ENCODE measurements at regions not wholly inside any gene's neighbourhood (a gene's known extent, or its start where the extent isn't known, plus 50 kb on each side); places are given as distances from the start of the nearest gene placed in this dataset.

DNA sequence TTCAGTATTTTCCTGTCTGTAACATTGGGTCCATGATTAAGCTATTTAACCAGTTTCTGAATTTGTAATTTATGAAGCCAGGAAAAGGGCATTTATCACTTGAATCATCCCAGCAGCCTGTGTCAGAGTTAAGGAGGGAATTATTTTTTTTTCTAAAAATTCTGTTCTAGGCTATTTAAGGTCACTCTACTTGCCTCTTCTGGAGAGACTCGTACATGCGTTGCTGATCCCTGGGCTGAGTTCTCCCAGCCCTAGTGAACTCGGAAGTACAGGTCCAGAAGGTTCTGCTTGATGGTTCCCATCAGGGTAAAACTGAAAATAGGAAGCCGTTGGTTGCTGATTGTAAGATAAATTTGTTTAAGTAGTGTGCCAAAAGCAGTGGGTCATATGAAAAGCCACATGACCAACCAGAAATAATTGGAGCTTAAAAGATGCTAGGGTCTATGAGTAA is 90.7 kb downstream of the GPR88 start:
- Histone ChIP-seq H3K4me3 (ENCODE audit: low read length) (no peak overlapping the region), H3K27me3 (ENCODE audit: low read length) (no peaks in the 10 kb centered on the region), H3K79me2 (ENCODE audit: low read length) (no peaks in the 10 kb centered on the region), H3K9ac (ENCODE audit: low read length) (no peak overlapping the region), H3K4me1 (ENCODE audit: insufficient read depth, low read length) (peaks cover 80% of the 10 kb centered on the region), H2AFZ (ENCODE audit: low read length) (no peak overlapping the region), H3K9me3 (ENCODE audit: low read length) (no peaks in the 10 kb centered on the region), H3K9me2 (replicated peaks; ENCODE audit: low read length) (no peaks in the 10 kb centered on the region), H3K36me3 (ENCODE audit: low read depth, low read length) (no peaks in the 10 kb centered on the region), H3K27ac (ENCODE audit: low read length) (peak overlapping the region; percentile 90), H3F3A (ENCODE audit: low read length, unreplicated experiment) (peaks cover 12% of the 10 kb centered on the region), H4K20me1 (ENCODE audit: low read length) (no peaks in the 10 kb centered on the region), H3K4me2 (ENCODE audit: low read length) (no peak overlapping the region)
- ATAC-seq (no peak), DNase-seq (no peak)
- ChIA-PET CTCF (no interaction called here), POLR2A (ENCODE audit: unreplicated experiment) (no interaction called here)
- no TSS peak for BruUV-seq (replicated peaks)
- TF ChIP-seq, protein P1, sequence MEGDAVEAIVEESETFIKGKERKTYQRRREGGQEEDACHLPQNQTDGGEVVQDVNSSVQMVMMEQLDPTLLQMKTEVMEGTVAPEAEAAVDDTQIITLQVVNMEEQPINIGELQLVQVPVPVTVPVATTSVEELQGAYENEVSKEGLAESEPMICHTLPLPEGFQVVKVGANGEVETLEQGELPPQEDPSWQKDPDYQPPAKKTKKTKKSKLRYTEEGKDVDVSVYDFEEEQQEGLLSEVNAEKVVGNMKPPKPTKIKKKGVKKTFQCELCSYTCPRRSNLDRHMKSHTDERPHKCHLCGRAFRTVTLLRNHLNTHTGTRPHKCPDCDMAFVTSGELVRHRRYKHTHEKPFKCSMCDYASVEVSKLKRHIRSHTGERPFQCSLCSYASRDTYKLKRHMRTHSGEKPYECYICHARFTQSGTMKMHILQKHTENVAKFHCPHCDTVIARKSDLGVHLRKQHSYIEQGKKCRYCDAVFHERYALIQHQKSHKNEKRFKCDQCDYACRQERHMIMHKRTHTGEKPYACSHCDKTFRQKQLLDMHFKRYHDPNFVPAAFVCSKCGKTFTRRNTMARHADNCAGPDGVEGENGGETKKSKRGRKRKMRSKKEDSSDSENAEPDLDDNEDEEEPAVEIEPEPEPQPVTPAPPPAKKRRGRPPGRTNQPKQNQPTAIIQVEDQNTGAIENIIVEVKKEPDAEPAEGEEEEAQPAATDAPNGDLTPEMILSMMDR (conservative IDR thresholded peaks at IDR 0.05; ENCODE audit: low read depth, low read length): no peak
- TF ChIP-seq EZH2 (IDR thresholded peaks at IDR 0.05; ENCODE audit: low read length, unreplicated experiment): no peak
- TF ChIP-seq EZH2phosphoT487 (IDR thresholded peaks at IDR 0.05; ENCODE audit: borderline replicate concordance, low read length): no peak
- intact Hi-C loops (cut with micrococcal nuclease): no loop called here

DNA sequence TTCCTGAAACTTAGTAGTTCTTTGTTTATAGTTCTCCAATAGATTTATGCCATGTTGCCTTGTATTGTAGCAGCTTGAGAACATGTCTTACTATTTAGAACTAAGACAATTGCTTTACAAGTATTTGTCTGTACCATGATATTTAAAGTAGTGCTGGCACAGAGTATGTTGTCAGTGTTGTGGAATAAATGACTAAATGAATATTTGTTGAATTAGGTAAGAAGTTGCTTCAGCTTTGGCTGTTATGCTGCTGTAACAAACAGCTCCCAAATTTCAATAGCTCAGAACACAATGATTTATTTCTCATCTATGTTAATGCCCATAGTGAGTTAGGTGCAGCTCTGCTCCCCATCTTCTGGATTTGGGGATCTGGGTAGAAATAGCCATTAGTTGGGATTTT is 90.2 kb upstream of the VCAM1 start:
- Histone ChIP-seq H3K4me1 (ENCODE audit: insufficient read depth, low read length) (peaks cover 72% of the 10 kb centered on the region), H4K20me1 (ENCODE audit: low read length) (no peaks in the 10 kb centered on the region), H3K27ac (ENCODE audit: low read length) (0 out of 2 replicates have a peak overlapping the region, but pooled peaks have one; percentile 1), H3K36me3 (ENCODE audit: low read depth, low read length) (no peaks in the 10 kb centered on the region), H3K9me3 (ENCODE audit: low read length) (no peaks in the 10 kb centered on the region), H3K4me2 (ENCODE audit: low read length) (peak overlapping the region; percentile 9; the same call in 1 of the 2 replicates), H3K4me3 (ENCODE audit: low read length) (no peak overlapping the region), H3K79me2 (ENCODE audit: low read length) (no peaks in the 10 kb centered on the region), H3K27me3 (ENCODE audit: low read length) (no peaks in the 10 kb centered on the region), H3K9me2 (replicated peaks; ENCODE audit: low read length) (no peaks in the 10 kb centered on the region), H2AFZ (ENCODE audit: low read length) (no peak overlapping the region), H3F3A (ENCODE audit: low read length, unreplicated experiment) (peaks cover 10% of the 10 kb centered on the region), H3K9ac (ENCODE audit: low read length) (no peak overlapping the region)
- TF ChIP-seq EZH2 (IDR thresholded peaks at IDR 0.05; ENCODE audit: low read length, unreplicated experiment) (no peak), EZH2phosphoT487 (IDR thresholded peaks at IDR 0.05; ENCODE audit: borderline replicate concordance, low read length) (no peak)
- TF ChIP-seq, protein P1 (conservative IDR thresholded peaks at IDR 0.05; ENCODE audit: low read depth, low read length): no peak
- CTCF ChIA-PET: no interaction called here
- intact Hi-C loops (cut with micrococcal nuclease): no loop called here
- BruUV-seq (replicated peaks): no TSS peak
- ATAC-seq (no peak), DNase-seq (peak; percentile 48)
- POLR2A ChIA-PET (ENCODE audit: unreplicated experiment): no interaction called here

DNA sequence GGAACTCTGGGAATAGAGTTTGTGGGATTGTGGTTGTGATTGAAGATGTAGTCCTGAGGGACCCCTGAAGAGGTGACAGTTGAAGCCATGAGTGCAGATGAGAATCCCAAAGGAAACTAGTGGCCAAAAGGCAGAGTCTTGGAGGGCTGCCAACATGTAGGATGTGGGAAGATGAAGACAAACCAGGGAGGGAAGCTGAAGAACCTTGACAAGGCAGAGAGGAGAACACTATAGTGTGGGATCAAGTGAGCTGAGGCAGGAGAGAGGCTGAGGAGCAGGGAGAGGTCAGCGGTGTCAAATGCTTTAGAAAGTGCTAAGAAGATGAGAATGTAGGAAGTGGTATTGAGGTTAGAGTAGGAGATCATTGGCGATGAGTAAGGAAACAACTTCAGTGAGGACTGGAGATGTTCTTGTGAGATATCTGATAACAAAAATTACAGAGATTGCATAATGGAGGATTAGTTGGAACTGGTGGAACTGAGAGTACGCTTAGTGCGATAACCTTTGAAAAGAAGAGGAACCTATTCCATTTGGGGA is 88.5 kb upstream of the VCAM1 start:
- H3K9ac ChIP-seq (ENCODE audit: low read length): no peak overlapping the region
- intact Hi-C loops (cut with micrococcal nuclease): no loop called here
- TF ChIP-seq, protein P1 (conservative IDR thresholded peaks at IDR 0.05; ENCODE audit: low read depth, low read length): no peak
- TF ChIP-seq EZH2 (IDR thresholded peaks at IDR 0.05; ENCODE audit: low read length, unreplicated experiment): no peak
- TF ChIP-seq EZH2phosphoT487 (IDR thresholded peaks at IDR 0.05; ENCODE audit: borderline replicate concordance, low read length): no peak
- H3F3A ChIP-seq (ENCODE audit: low read length, unreplicated experiment): peaks cover 8% of the 10 kb centered on the region
- no peak for ATAC-seq
- H3K27ac ChIP-seq (ENCODE audit: low read length): peak overlapping the region; percentile 37
- H2AFZ ChIP-seq (ENCODE audit: low read length): no peak overlapping the region
- H3K27me3 ChIP-seq (ENCODE audit: low read length): no peaks in the 10 kb centered on the region
- no peaks in the 10 kb centered on the region for H3K9me3 ChIP-seq (ENCODE audit: low read length)
- H3K79me2 ChIP-seq (ENCODE audit: low read length): no peaks in the 10 kb centered on the region
- H3K36me3 ChIP-seq (ENCODE audit: low read depth, low read length): no peaks in the 10 kb centered on the region
- no peak overlapping the region for H3K4me3 ChIP-seq (ENCODE audit: low read length)
- no peaks in the 10 kb centered on the region for H4K20me1 ChIP-seq (ENCODE audit: low read length)
- DNase-seq: peak; percentile 74
- ChIA-PET CTCF (no interaction called here), POLR2A (ENCODE audit: unreplicated experiment) (no interaction called here)
- no peak overlapping the region; the same call in 1 of the 2 replicates for H3K4me2 ChIP-seq (ENCODE audit: low read length)
- no peaks in the 10 kb centered on the region for H3K9me2 ChIP-seq (replicated peaks; ENCODE audit: low read length)
- peaks cover 55% of the 10 kb centered on the region for H3K4me1 ChIP-seq (ENCODE audit: insufficient read depth, low read length)
- no TSS peak for BruUV-seq (replicated peaks)

Data from PC-3 (cell line).